DMS153 treated with DMSO at 0.1 percent for 48 hours (cell line): ENCODE measurements at regions not wholly inside any gene's neighbourhood (a gene's known extent, or its start where the extent isn't known, plus 50 kb on each side); places are given as distances from the start of the nearest gene placed in this dataset.
"Not testable (repeated sequence)": the region's sequence is repeated elsewhere in the genome, so short reads cannot be mapped to it uniquely, and the experiment has no call there.

ENCODE experiments used
- DNase-seq: peaks from one replicate; lab custom pipeline; 2025; ENCODE audit not compliant: unreplicated experiment; lab: John Stamatoyannopoulos, UW

DNA sequence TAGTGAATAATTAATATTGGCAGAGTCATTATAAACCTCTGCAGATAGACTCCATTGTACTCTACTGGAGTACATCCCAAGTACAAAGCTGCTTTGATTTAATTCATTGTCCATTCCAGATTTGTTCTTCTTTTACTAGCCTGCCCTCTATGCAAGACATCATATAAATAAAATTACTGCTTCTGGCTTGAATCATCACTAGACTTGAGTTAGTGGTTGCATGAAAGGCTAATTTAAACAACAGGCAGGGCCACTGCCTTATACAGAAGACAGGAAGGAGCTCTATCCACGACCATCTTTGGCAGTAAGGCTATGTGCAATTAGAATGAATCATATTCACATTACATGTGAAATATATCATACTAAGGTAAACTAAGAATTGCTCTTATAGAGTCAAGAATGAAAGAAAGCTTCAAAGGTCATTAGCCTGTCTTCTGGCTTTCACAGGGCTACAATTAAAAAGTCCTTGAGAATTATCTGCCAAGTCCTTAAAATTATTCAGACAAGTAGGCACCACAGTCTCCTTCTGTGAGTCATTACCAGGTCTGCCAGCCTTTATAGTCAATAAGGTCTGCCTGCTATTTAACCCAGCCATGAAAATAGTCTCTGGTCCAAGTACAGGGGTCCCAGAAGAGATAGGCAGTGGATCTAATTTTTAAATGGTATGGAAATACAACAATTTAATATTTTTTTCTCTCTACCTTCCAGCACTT, 631.8 kb downstream of the TMTC2 start:
- DNase-seq, result no peak

GRCh38 chr12:83317595-83317994, 630.9 kb downstream of the TMTC2 start:
- DNase-seq, result no peak

- DNase-seq, result no peak
Measured at GRCh38 chr12:83313827-83314226, 627.1 kb downstream of the TMTC2 start.

DNA sequence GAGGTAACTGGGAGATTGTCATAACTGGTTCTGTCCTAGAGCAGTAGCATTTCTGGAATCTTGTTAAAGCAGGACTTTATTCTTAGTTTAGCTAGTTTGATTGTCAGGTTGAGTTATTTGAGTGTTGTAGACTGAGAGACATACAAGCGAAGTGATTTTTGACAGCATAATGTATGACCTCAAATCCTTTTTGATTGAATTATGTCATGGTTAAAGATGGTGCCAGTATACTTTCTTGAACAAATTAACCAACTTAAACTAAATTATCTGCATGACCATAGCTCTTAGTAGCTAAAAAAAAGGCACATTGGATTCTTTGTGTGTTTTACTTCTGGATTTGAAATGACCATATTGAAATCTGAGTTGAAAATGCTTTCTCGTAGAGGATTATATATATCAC, 626.6 kb downstream of the TMTC2 start:
- DNase-seq, result no peak

GRCh38 chr12:83276904-83277303, 590.2 kb downstream of the TMTC2 start:
- no peak for DNase-seq

DNA sequence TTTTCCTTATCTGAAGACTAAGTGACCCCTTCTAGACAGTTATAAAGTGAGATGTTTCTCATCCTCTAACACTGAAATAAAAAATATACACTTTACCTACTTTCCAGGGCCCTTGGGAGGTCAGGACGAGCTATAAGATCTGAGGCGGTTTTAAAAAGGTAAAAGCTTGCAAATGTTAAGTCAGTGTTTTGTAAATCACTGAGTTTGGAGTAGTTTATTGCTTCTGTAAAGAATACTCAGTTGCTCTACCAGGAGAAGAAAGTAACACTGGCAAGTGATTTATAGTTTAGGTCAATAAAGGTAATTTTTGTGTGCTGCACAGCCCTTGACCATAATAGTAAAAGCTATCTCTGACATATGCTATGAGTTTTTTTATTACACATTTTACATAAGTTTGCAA, 584.5 kb downstream of the TMTC2 start:
- DNase-seq, result no peak

- DNase-seq, result no peak
Measured at GRCh38 chr12:83265808-83266207, 579.1 kb downstream of the TMTC2 start.

DNA sequence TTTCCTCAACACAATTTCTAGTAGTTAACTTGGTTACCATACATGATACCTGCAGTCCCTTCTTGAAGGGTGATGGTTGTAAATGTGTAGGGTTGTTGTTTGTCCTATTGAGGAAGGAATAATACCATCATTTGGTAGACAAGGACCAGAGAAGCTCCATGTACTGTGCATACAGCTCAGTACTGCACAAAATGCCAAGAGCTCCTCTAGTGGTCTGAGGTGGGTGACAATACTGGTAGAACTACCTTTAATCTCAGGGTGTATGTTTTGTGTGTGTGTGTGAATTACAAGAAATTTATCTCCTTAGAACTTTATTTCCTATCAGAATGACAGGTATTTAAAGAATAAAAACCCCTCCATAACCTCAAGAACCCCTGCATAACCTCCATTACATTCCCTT, 575.3 kb downstream of the TMTC2 start:
- DNase-seq, result no peak

DNA sequence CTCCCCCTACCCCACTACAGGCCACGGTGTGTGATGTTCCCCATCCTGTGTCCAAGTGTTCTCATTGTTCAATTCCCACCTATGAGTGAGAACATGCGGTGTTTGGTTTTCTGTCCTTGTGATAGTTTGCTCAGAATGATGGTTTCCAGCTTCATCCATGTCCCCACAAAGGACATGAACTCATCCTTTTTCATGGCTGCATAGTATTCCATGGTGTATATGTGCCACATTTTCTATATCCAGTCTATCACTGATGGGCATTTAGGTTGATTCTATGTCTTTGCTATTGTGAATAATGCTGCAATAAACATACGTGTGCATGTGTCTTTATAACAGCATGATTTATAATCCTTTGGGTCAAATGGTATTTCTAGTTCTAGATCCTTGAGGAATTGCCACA, 573.4 kb downstream of the TMTC2 start:
- not testable (repeated sequence) for DNase-seq

GRCh38 chr12:83257726-83258125, 571.0 kb downstream of the TMTC2 start:
- no peak for DNase-seq

GRCh38 chr12:83256562-83256961, 569.9 kb downstream of the TMTC2 start:
- DNase-seq, result no peak

DNA sequence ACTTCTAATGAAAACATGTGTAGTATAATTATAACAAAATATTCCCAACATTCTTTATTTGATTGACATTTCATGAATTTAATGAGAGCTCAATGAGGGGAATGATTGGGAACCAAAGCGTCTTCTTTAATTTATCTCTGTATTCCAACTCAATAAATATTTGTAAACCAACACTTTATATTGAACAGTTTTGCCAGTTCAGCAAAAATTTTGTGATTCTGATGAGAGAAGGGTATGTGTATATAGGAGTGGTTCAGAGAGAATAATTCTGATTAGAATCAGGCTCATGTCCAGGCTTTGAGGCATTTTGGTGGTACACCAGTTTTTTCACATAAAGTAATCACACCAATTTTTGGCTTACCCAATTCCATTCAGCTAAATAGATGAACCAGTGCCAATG, 564.2 kb downstream of the TMTC2 start:
- DNase-seq, result no peak

GRCh38 chr12:83245156-83245555, 558.5 kb downstream of the TMTC2 start:
- DNase-seq, result no peak

- no peak for DNase-seq
Measured at GRCh38 chr12:83244001-83244400, 557.3 kb downstream of the TMTC2 start.

DNA sequence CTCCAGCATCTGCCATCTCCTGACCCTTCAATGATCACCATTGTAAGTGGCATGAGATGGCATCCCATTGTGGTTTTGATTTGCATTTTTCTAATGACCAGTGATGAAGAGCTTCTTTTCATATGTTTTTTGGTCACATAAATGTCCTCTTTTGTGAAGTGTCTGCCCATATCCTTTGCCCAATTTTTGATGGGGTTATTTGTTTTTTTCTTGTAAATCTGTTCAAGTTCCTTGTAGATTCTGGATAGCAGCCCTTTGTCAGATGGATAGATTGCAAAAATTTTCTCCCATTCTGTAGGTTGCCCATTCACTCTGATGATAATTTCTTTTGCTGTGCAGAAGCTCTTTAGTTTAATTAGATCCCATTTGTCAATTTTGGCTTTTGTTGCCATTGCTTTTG, 547.3 kb downstream of the TMTC2 start:
- DNase-seq, result not testable (repeated sequence)

DNA sequence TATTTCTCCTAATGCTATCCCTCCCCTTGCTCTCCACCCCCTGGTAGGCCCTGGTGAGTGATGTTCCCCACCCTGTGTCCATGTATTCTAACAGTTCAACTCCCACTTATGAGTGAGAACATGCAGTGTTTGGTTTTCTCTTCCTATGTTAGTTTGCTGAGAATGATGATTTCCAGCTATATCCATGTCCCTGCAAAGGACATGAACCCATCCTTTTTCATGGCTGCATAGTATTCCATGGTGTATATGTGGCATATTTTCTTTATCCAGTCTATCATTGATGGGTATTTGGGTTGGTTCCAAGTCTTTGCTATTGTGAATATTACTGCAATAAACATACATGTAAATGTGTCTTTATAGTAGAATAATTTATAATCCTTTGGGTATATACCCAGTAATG, 540.3 kb downstream of the TMTC2 start:
- not testable (repeated sequence) for DNase-seq

GRCh38 chr12:83225806-83226205, 539.1 kb downstream of the TMTC2 start:
- DNase-seq, result no peak

- DNase-seq, result no peak
Measured at GRCh38 chr12:83224012-83224411, 537.3 kb downstream of the TMTC2 start.

- no peak for DNase-seq
Measured at GRCh38 chr12:83220774-83221173, 534.1 kb downstream of the TMTC2 start.

GRCh38 chr12:83216230-83216629, 529.5 kb downstream of the TMTC2 start:
- no peak for DNase-seq

GRCh38 chr12:83214185-83214584, 527.5 kb downstream of the TMTC2 start:
- DNase-seq, result no peak

GRCh38 chr12:83210933-83211332, 524.2 kb downstream of the TMTC2 start:
- no peak for DNase-seq

GRCh38 chr12:83199069-83199468, 512.4 kb downstream of the TMTC2 start:
- no peak for DNase-seq
